ENCODE measurements at regions not wholly inside any gene's neighbourhood (a gene's known extent, or its start where the extent isn't known, plus 50 kb on each side); places are given as distances from the start of the nearest gene placed in this dataset.

GRCh38 chr13:84543962-84544361 is 661.7 kb upstream of the SLITRK1 start:
- TF ChIP-seq EZH2 (IDR thresholded peaks at IDR 0.05; ENCODE audit: borderline replicate concordance, low read depth, low read length, poor library complexity, severe bottlenecking): no peak
- TF ChIP-seq CTCF (conservative IDR thresholded peaks at IDR 0.05; ENCODE audit: low read depth, low read length): no peak
- Histone ChIP-seq H3K4me3 (ENCODE audit: low read depth, low read length, poor library complexity, severe bottlenecking) (no peak overlapping the region), H3K27me3 (replicated peaks; ENCODE audit: insufficient read depth, low read depth, low read length, poor library complexity) (no peaks in the 10 kb centered on the region), H3K27ac (ENCODE audit: low read depth, low read length, poor library complexity, severe bottlenecking) (no peak overlapping the region), H3K9me3 (ENCODE audit: low read depth, low read length, poor library complexity, severe bottlenecking) (no peaks in the 10 kb centered on the region), H3K4me1 (ENCODE audit: insufficient read depth, low read length, poor library complexity, severe bottlenecking) (no peaks in the 10 kb centered on the region), H3K36me3 (ENCODE audit: insufficient read depth, low read length, poor library complexity, severe bottlenecking) (no peaks in the 10 kb centered on the region)
- ChIA-PET POLR2A (ENCODE audit: low non-redundant PET) (no interaction called here), CTCF (interaction anchor here (0.6 kb wide), 1 partner anchor 167 kb away, joined by 6 read pairs; no protein-coding TSS in a partner anchor)
- no TSS peak for BruUV-seq (replicated peaks)
- intact Hi-C loops (cut with micrococcal nuclease; ENCODE audit: unreplicated experiment): no loop called here
- no peak for DNase-seq (ENCODE audit: low spot score)

- TF ChIP-seq EZH2 (IDR thresholded peaks at IDR 0.05; ENCODE audit: borderline replicate concordance, low read depth, low read length, poor library complexity, severe bottlenecking) (no peak), CTCF (conservative IDR thresholded peaks at IDR 0.05; ENCODE audit: low read depth, low read length) (no peak)
- BruUV-seq (replicated peaks): no TSS peak
Measured at GRCh38 chr13:84542348-84542747, 660.1 kb upstream of the SLITRK1 start.

GRCh38 chr13:84536906-84537305 is 654.6 kb upstream of the SLITRK1 start:
- Histone ChIP-seq H3K27me3 (replicated peaks; ENCODE audit: insufficient read depth, low read depth, low read length, poor library complexity) (no peaks in the 10 kb centered on the region), H3K36me3 (ENCODE audit: insufficient read depth, low read length, poor library complexity, severe bottlenecking) (no peaks in the 10 kb centered on the region), H3K27ac (ENCODE audit: low read depth, low read length, poor library complexity, severe bottlenecking) (no peak overlapping the region), H3K4me1 (ENCODE audit: insufficient read depth, low read length, poor library complexity, severe bottlenecking) (no peaks in the 10 kb centered on the region), H3K9me3 (ENCODE audit: low read depth, low read length, poor library complexity, severe bottlenecking) (no peaks in the 10 kb centered on the region), H3K4me3 (ENCODE audit: low read depth, low read length, poor library complexity, severe bottlenecking) (no peak overlapping the region)
- DNase-seq (ENCODE audit: low spot score): no peak
- BruUV-seq (replicated peaks): no TSS peak
- TF ChIP-seq EZH2 (IDR thresholded peaks at IDR 0.05; ENCODE audit: borderline replicate concordance, low read depth, low read length, poor library complexity, severe bottlenecking): no peak
- TF ChIP-seq CTCF (conservative IDR thresholded peaks at IDR 0.05; ENCODE audit: low read depth, low read length): no peak
- POLR2A ChIA-PET (ENCODE audit: low non-redundant PET): no interaction called here
- CTCF ChIA-PET: no interaction called here
- intact Hi-C loops (cut with micrococcal nuclease; ENCODE audit: unreplicated experiment): no loop called here

More at GRCh38 chr13:84542348-84542747, 660.1 kb upstream of the SLITRK1 start:
- no peaks in the 10 kb centered on the region for H3K4me1 ChIP-seq (ENCODE audit: insufficient read depth, low read length, poor library complexity, severe bottlenecking)
- H3K36me3 ChIP-seq (ENCODE audit: insufficient read depth, low read length, poor library complexity, severe bottlenecking): no peaks in the 10 kb centered on the region
- ChIA-PET POLR2A (ENCODE audit: low non-redundant PET) (no interaction called here), CTCF (no interaction called here)
- H3K9me3 ChIP-seq (ENCODE audit: low read depth, low read length, poor library complexity, severe bottlenecking): no peaks in the 10 kb centered on the region
- intact Hi-C loops (cut with micrococcal nuclease; ENCODE audit: unreplicated experiment): no loop called here
- DNase-seq (ENCODE audit: low spot score): no peak
- no peak overlapping the region for H3K4me3 ChIP-seq (ENCODE audit: low read depth, low read length, poor library complexity, severe bottlenecking)
- no peak overlapping the region for H3K27ac ChIP-seq (ENCODE audit: low read depth, low read length, poor library complexity, severe bottlenecking)
- H3K27me3 ChIP-seq (replicated peaks; ENCODE audit: insufficient read depth, low read depth, low read length, poor library complexity): no peaks in the 10 kb centered on the region
